ENCODE measurements at regions not wholly inside any gene's neighbourhood (a gene's known extent, or its start where the extent isn't known, plus 50 kb on each side); places are given as distances from the start of the nearest gene placed in this dataset.

- H3K4me3 ChIP-seq (ENCODE audit: low read length) = no peak overlapping the region
- no peaks in the 10 kb centered on the region for H3K9me3 ChIP-seq (ENCODE audit: control insufficient read depth, low read depth, low read length)
- no peaks in the 10 kb centered on the region for H3K36me3 ChIP-seq (ENCODE audit: control insufficient read depth, low read depth, low read length)
- no peaks in the 10 kb centered on the region for H3K27me3 ChIP-seq (ENCODE audit: control insufficient read depth, insufficient read depth, low read length)
- H3K9ac ChIP-seq (ENCODE audit: low read length) = no peak overlapping the region
- no peaks in the 10 kb centered on the region for H3K4me1 ChIP-seq (ENCODE audit: control insufficient read depth, low read depth, low read length)
- no peak overlapping the region for H3K27ac ChIP-seq (ENCODE audit: low read length)
Observed at GRCh38 chr16:51051671-51052070, 99.4 kb downstream of the SALL1 start.

- Histone ChIP-seq H3K27ac (ENCODE audit: low read length) (no peak overlapping the region), H3K9ac (ENCODE audit: low read length) (no peak overlapping the region), H3K36me3 (ENCODE audit: control insufficient read depth, low read depth, low read length) (no peaks in the 10 kb centered on the region), H3K4me3 (ENCODE audit: low read length) (no peak overlapping the region), H3K9me3 (ENCODE audit: control insufficient read depth, low read depth, low read length) (no peaks in the 10 kb centered on the region), H3K4me1 (ENCODE audit: control insufficient read depth, low read depth, low read length) (no peaks in the 10 kb centered on the region), H3K27me3 (ENCODE audit: control insufficient read depth, insufficient read depth, low read length) (no peaks in the 10 kb centered on the region)
Observed at GRCh38 chr16:51050377-51050706, 100.7 kb downstream of the SALL1 start.

- no peaks in the 10 kb centered on the region for H3K9me3 ChIP-seq (ENCODE audit: control insufficient read depth, low read depth, low read length)
- H3K9ac ChIP-seq (ENCODE audit: low read length) = no peak overlapping the region
- no peak overlapping the region for H3K27ac ChIP-seq (ENCODE audit: low read length)
- H3K36me3 ChIP-seq (ENCODE audit: control insufficient read depth, low read depth, low read length) = no peaks in the 10 kb centered on the region
- no peaks in the 10 kb centered on the region for H3K4me1 ChIP-seq (ENCODE audit: control insufficient read depth, low read depth, low read length)
- H3K27me3 ChIP-seq (ENCODE audit: control insufficient read depth, insufficient read depth, low read length) = no peaks in the 10 kb centered on the region
- no peak overlapping the region for H3K4me3 ChIP-seq (ENCODE audit: low read length)
Observed at GRCh38 chr16:51049678-51050376, 101.2 kb downstream of the SALL1 start.

- Histone ChIP-seq H3K4me1 (ENCODE audit: control insufficient read depth, low read depth, low read length) (no peaks in the 10 kb centered on the region), H3K9me3 (ENCODE audit: control insufficient read depth, low read depth, low read length) (no peaks in the 10 kb centered on the region), H3K9ac (ENCODE audit: low read length) (no peak overlapping the region), H3K27me3 (ENCODE audit: control insufficient read depth, insufficient read depth, low read length) (no peaks in the 10 kb centered on the region), H3K27ac (ENCODE audit: low read length) (no peak overlapping the region), H3K36me3 (ENCODE audit: control insufficient read depth, low read depth, low read length) (no peaks in the 10 kb centered on the region), H3K4me3 (ENCODE audit: low read length) (no peak overlapping the region)
Observed at GRCh38 chr16:51049276-51049675, 101.8 kb downstream of the SALL1 start.

GRCh38 chr16:51048544-51048943 is 102.5 kb downstream of the SALL1 start:
- no peak overlapping the region for H3K4me3 ChIP-seq (ENCODE audit: low read length)
- H3K9me3 ChIP-seq (ENCODE audit: control insufficient read depth, low read depth, low read length) = no peaks in the 10 kb centered on the region
- no peak overlapping the region for H3K27ac ChIP-seq (ENCODE audit: low read length)
- H3K4me1 ChIP-seq (ENCODE audit: control insufficient read depth, low read depth, low read length) = no peaks in the 10 kb centered on the region
- H3K36me3 ChIP-seq (ENCODE audit: control insufficient read depth, low read depth, low read length) = no peaks in the 10 kb centered on the region
- H3K27me3 ChIP-seq (ENCODE audit: control insufficient read depth, insufficient read depth, low read length) = no peaks in the 10 kb centered on the region
- no peak overlapping the region for H3K9ac ChIP-seq (ENCODE audit: low read length)

GRCh38 chr16:51045794-51046193 is 105.3 kb downstream of the SALL1 start:
- Histone ChIP-seq H3K9ac (ENCODE audit: low read length) (no peak overlapping the region), H3K27me3 (ENCODE audit: control insufficient read depth, insufficient read depth, low read length) (no peaks in the 10 kb centered on the region), H3K4me1 (ENCODE audit: control insufficient read depth, low read depth, low read length) (no peaks in the 10 kb centered on the region), H3K36me3 (ENCODE audit: control insufficient read depth, low read depth, low read length) (no peaks in the 10 kb centered on the region), H3K9me3 (ENCODE audit: control insufficient read depth, low read depth, low read length) (no peaks in the 10 kb centered on the region), H3K27ac (ENCODE audit: low read length) (no peak overlapping the region), H3K4me3 (ENCODE audit: low read length) (no peak overlapping the region)

GRCh38 chr16:51045186-51045585 is 105.9 kb downstream of the SALL1 start:
- Histone ChIP-seq H3K9ac (ENCODE audit: low read length) (no peak overlapping the region), H3K27me3 (ENCODE audit: control insufficient read depth, insufficient read depth, low read length) (no peaks in the 10 kb centered on the region), H3K36me3 (ENCODE audit: control insufficient read depth, low read depth, low read length) (no peaks in the 10 kb centered on the region), H3K4me1 (ENCODE audit: control insufficient read depth, low read depth, low read length) (no peaks in the 10 kb centered on the region), H3K9me3 (ENCODE audit: control insufficient read depth, low read depth, low read length) (no peaks in the 10 kb centered on the region), H3K4me3 (ENCODE audit: low read length) (no peak overlapping the region), H3K27ac (ENCODE audit: low read length) (no peak overlapping the region)

GRCh38 chr16:51041546-51041945 is 109.5 kb downstream of the SALL1 start:
- Histone ChIP-seq H3K9ac (ENCODE audit: low read length) (no peak overlapping the region), H3K4me3 (ENCODE audit: low read length) (no peak overlapping the region), H3K36me3 (ENCODE audit: control insufficient read depth, low read depth, low read length) (no peaks in the 10 kb centered on the region), H3K9me3 (ENCODE audit: control insufficient read depth, low read depth, low read length) (no peaks in the 10 kb centered on the region), H3K4me1 (ENCODE audit: control insufficient read depth, low read depth, low read length) (no peaks in the 10 kb centered on the region), H3K27me3 (ENCODE audit: control insufficient read depth, insufficient read depth, low read length) (no peaks in the 10 kb centered on the region), H3K27ac (ENCODE audit: low read length) (no peak overlapping the region)

GRCh38 chr16:51040637-51041036 is 110.4 kb downstream of the SALL1 start:
- H3K4me1 ChIP-seq (ENCODE audit: control insufficient read depth, low read depth, low read length) = no peaks in the 10 kb centered on the region
- H3K9me3 ChIP-seq (ENCODE audit: control insufficient read depth, low read depth, low read length) = no peaks in the 10 kb centered on the region
- no peak overlapping the region for H3K27ac ChIP-seq (ENCODE audit: low read length)
- no peaks in the 10 kb centered on the region for H3K27me3 ChIP-seq (ENCODE audit: control insufficient read depth, insufficient read depth, low read length)
- no peak overlapping the region for H3K9ac ChIP-seq (ENCODE audit: low read length)
- no peaks in the 10 kb centered on the region for H3K36me3 ChIP-seq (ENCODE audit: control insufficient read depth, low read depth, low read length)
- H3K4me3 ChIP-seq (ENCODE audit: low read length) = no peak overlapping the region

GRCh38 chr16:51039638-51040331 is 111.3 kb downstream of the SALL1 start:
- no peak overlapping the region for H3K9ac ChIP-seq (ENCODE audit: low read length)
- H3K27ac ChIP-seq (ENCODE audit: low read length) = no peak overlapping the region
- H3K4me1 ChIP-seq (ENCODE audit: control insufficient read depth, low read depth, low read length) = peaks cover 6% of the 10 kb centered on the region
- no peaks in the 10 kb centered on the region for H3K36me3 ChIP-seq (ENCODE audit: control insufficient read depth, low read depth, low read length)
- no peaks in the 10 kb centered on the region for H3K9me3 ChIP-seq (ENCODE audit: control insufficient read depth, low read depth, low read length)
- H3K27me3 ChIP-seq (ENCODE audit: control insufficient read depth, insufficient read depth, low read length) = no peaks in the 10 kb centered on the region
- H3K4me3 ChIP-seq (ENCODE audit: low read length) = no peak overlapping the region

- no peak overlapping the region for H3K4me3 ChIP-seq (ENCODE audit: low read length)
- no peak overlapping the region for H3K9ac ChIP-seq (ENCODE audit: low read length)
- H3K9me3 ChIP-seq (ENCODE audit: control insufficient read depth, low read depth, low read length) = no peaks in the 10 kb centered on the region
- no peak overlapping the region for H3K27ac ChIP-seq (ENCODE audit: low read length)
- H3K27me3 ChIP-seq (ENCODE audit: control insufficient read depth, insufficient read depth, low read length) = no peaks in the 10 kb centered on the region
- H3K4me1 ChIP-seq (ENCODE audit: control insufficient read depth, low read depth, low read length) = peaks cover 14% of the 10 kb centered on the region
- no peaks in the 10 kb centered on the region for H3K36me3 ChIP-seq (ENCODE audit: control insufficient read depth, low read depth, low read length)
Observed at GRCh38 chr16:51035711-51036110, 115.4 kb downstream of the SALL1 start.

- no peaks in the 10 kb centered on the region for H3K27me3 ChIP-seq (ENCODE audit: control insufficient read depth, insufficient read depth, low read length)
- no peak overlapping the region for H3K4me3 ChIP-seq (ENCODE audit: low read length)
- H3K9me3 ChIP-seq (ENCODE audit: control insufficient read depth, low read depth, low read length) = no peaks in the 10 kb centered on the region
- peaks cover 14% of the 10 kb centered on the region for H3K4me1 ChIP-seq (ENCODE audit: control insufficient read depth, low read depth, low read length)
- no peaks in the 10 kb centered on the region for H3K36me3 ChIP-seq (ENCODE audit: control insufficient read depth, low read depth, low read length)
- no peak overlapping the region for H3K27ac ChIP-seq (ENCODE audit: low read length)
- no peak overlapping the region for H3K9ac ChIP-seq (ENCODE audit: low read length)
Observed at GRCh38 chr16:51035110-51035498, 116.0 kb downstream of the SALL1 start.
